Esophagus muscularis mucosa (tissue), 4 donors: ENCODE measurements at regions not wholly inside any gene's neighbourhood (a gene's known extent, or its start where the extent isn't known, plus 50 kb on each side); places are given as distances from the start of the nearest gene placed in this dataset.

ENCODE experiments used
- DNase-seq: peaks from one replicate; pipeline ENCODE4 v3.0.0-alpha.2; 2017; ENCODE audit errors: extremely low spot score
- H3K27ac ChIP-seq, 4 donors: fragments of 200-600 bp; sonication (generic); replicated peaks in 1 of 4; 1 replicate in 3 of 4; 2 replicates in 1 of 4; pipeline ENCODE4 v1.5.1; 2016 to 2019; ENCODE audit warnings: mild to moderate bottlenecking in 1 of 4
- H3K27me3 ChIP-seq, 4 donors: fragments of 200-600 bp; sonication (generic); one replicate each; pipeline versions ENCODE4 v1.5.1 to v1.6.0; 2016 to 2019
- H3K36me3 ChIP-seq, 4 donors: fragments of 200-600 bp; sonication (generic); one replicate each; pipeline ENCODE4 v1.5.1; 2016 to 2019
- H3K4me1 ChIP-seq, 4 donors: fragments of 200-600 bp; sonication (generic); one replicate each; pipeline ENCODE4 v1.5.1; 2016 to 2019
- H3K4me3 ChIP-seq, 4 donors: fragments of 200-600 bp; sonication (generic); 1 replicate in 2 of 4; 2 replicates in 2 of 4; pipeline ENCODE4 v1.5.1; 2016 to 2019; ENCODE audit warnings: mild to moderate bottlenecking in 4 of 4, moderate library complexity in 1 of 4
- H3K9me3 ChIP-seq, 4 donors: fragments of 200-600 bp; sonication (generic); 1 replicate in 3 of 4; 2 replicates in 1 of 4; pipeline ENCODE4 v1.5.1; 2016 to 2019
- CTCF ChIP-seq, 3 experiments: fragments of 200-600 bp in 2 of 3; fragments of 450-650 bp in 1 of 3; sonication (generic) in 2 of 3; IDR thresholded peaks; one replicate each; pipeline ENCODE4 v1.5.1; 2017 to 2019; ENCODE audit warnings: antibody characterized with exemption in 3 of 3, mild to moderate bottlenecking in 2 of 3, moderate library complexity in 1 of 3
- EP300 ChIP-seq: sonication (generic); formaldehyde crosslinking; IDR thresholded peaks from one replicate; pipeline ENCODE4 v1.6.1; 2017; ENCODE audit warnings: antibody characterized with exemption
- POLR2A ChIP-seq: fragments of 450-650 bp; IDR thresholded peaks from one replicate; pipeline ENCODE4 v1.6.1; 2017; ENCODE audit warnings: antibody characterized with exemption, moderate library complexity, mild to moderate bottlenecking, low read depth
- POLR2AphosphoS5 ChIP-seq, 2 donors: sonication (generic); formaldehyde crosslinking; IDR thresholded peaks; one replicate each; pipeline ENCODE4 v1.6.1; 2017; ENCODE audit warnings: antibody characterized with exemption in 2 of 2
- WGBS: methylation state at CpG from one replicate; pipeline ENCODE4 v1.1.5; 2018; 5-methylcytosine and 5-hydroxymethylcytosine counted together
- intact Hi-C: fragments of 100-400 bp; cut with DNase I; formaldehyde crosslinking; loops from one replicate; pipeline ENCODE4 v1.15.1; 2023

DNA sequence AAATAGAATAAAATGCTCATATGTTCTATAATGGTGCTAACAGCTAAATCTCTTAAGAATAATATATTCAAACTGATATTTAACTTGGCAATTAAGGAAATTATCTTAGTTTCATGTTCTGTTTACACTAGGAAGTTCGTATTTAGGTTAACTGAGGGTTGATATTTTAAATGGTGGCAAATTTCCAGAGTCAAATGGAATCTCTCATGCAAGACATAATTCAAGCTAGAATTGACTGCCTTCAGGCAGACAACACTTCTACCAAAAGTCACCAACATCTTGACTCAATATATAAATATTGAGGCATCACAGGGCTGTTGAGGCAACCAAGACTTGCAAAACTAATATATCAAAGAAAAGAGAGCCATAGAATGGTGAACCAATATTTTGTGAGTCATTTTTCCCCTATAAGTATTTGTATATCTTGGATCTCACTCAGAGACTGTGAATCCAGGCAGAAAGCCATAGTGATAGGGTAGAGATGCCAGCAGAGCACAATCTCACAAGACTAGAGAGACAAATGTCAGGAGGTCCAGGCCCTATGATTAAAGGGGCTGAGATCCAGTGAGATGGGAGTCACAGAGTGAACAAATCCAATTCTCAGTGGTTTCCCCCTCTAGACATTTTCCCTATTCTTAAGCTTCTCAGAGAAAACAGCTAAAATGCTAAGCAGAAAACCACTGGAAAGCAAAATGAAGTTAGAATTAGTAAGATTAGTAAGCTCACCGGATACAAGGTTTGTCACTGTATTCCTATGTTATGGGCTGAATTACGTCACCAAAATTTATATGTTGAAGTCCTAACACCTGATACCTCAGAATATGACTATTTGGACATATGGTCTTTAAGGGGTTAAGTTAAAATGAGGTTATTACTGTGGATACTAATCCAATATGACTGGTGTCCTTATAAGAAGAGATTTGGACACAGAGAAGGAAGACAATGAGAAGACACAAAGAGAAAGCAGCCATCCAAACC, 358.2 kb upstream of the UBE2E3 start:
- WGBS = 75% methylated on average over 3 of the region's 3 CpGs
- Histone ChIP-seq H3K27ac (no peak overlapping the region), H3K4me1 (no peaks in the 10 kb centered on the region), H3K36me3 (no peaks in the 10 kb centered on the region), H3K9me3 (no peaks in the 10 kb centered on the region), H3K27me3 (no peaks in the 10 kb centered on the region), H3K4me3 (no peak overlapping the region)
- intact Hi-C loops = no loop called here
- TF ChIP-seq EP300 (no peak), CTCF (IDR thresholded peaks at IDR 0.05) (no peak), POLR2AphosphoS5 (IDR thresholded peaks at IDR 0.05) (no peak), POLR2A (no peak)
- no peak for DNase-seq

- no peaks in the 10 kb centered on the region for H3K36me3 ChIP-seq
- no peak overlapping the region for H3K27ac ChIP-seq
- no peak for DNase-seq
- TF ChIP-seq CTCF (IDR thresholded peaks at IDR 0.05) (no peak), POLR2A (no peak), EP300 (no peak), POLR2AphosphoS5 (IDR thresholded peaks at IDR 0.05) (no peak)
- intact Hi-C loops = no loop called here
- no peaks in the 10 kb centered on the region for H3K27me3 ChIP-seq
- no peaks in the 10 kb centered on the region for H3K4me1 ChIP-seq
- H3K9me3 ChIP-seq = no peaks in the 10 kb centered on the region
- no peak overlapping the region for H3K4me3 ChIP-seq
These were observed 359.0 kb upstream of the UBE2E3 start for GRCh38 chr2:180621366-180621765.

DNA sequence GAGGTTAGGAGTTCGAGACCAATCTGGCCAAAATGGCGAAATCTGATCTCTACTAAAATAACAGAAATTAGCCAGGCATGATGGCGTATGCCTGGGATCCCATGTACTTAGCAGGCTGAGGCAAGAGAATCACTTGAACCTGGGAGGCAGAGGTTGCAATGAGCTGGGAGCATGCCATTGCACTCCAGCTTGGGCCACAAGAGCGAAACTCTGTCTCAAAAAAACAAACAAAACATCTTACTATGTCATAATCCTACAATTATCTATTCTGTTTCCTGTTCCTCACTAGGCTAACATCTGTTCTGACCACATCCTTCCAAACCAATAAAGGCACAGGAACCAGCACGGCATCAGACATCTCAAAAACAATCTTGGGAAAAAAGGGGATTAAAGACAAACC, 361.8 kb upstream of the UBE2E3 start:
- no peaks in the 10 kb centered on the region for H3K36me3 ChIP-seq
- intact Hi-C loops = no loop called here
- DNase-seq = no peak
- H3K27me3 ChIP-seq = no peaks in the 10 kb centered on the region
- TF ChIP-seq POLR2AphosphoS5 (IDR thresholded peaks at IDR 0.05) (no peak), EP300 (no peak), POLR2A (no peak), CTCF (IDR thresholded peaks at IDR 0.05) (no peak)
- no peak overlapping the region for H3K27ac ChIP-seq
- no peaks in the 10 kb centered on the region for H3K4me1 ChIP-seq
- no peaks in the 10 kb centered on the region for H3K9me3 ChIP-seq
- no peak overlapping the region for H3K4me3 ChIP-seq
- 90% methylated on average over 5 of the region's 5 CpGs for WGBS

DNA sequence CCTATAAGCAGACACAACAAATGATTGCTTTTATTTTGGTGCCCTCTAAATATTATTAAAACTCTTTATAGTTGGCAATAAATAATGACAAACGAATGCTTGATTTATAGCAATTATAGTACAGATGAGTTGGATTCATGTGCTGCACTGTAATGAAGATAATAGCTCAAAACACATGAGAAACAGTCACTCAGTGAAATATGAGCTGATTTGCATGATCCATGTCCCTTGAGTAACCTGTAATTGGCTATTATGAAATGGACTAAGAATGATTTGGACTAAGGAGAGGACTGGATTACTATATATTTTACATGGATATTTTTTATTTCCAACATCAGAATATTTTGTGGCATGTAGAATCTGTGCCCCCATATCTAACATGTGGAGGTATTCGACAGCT, 365.6 kb upstream of the UBE2E3 start:
- no peak overlapping the region for H3K4me3 ChIP-seq
- H3K27ac ChIP-seq = no peak overlapping the region
- H3K27me3 ChIP-seq = no peaks in the 10 kb centered on the region
- intact Hi-C loops = no loop called here
- DNase-seq = no peak
- H3K9me3 ChIP-seq = no peaks in the 10 kb centered on the region
- TF ChIP-seq POLR2AphosphoS5 (IDR thresholded peaks at IDR 0.05) = no peak
- TF ChIP-seq POLR2A = no peak
- TF ChIP-seq CTCF (IDR thresholded peaks at IDR 0.05) = no peak
- TF ChIP-seq EP300 = no peak
- H3K4me1 ChIP-seq = peaks cover 0 to 8% (median 6%) of the 10 kb centered on the region in 4 donors
- H3K36me3 ChIP-seq = no peaks in the 10 kb centered on the region
- 87% methylated on average over 2 of the region's 2 CpGs for WGBS
